Transverse colon (tissue), 3 donors: ENCODE measurements at regions not wholly inside any gene's neighbourhood (a gene's known extent, or its start where the extent isn't known, plus 50 kb on each side); places are given as distances from the start of the nearest gene placed in this dataset.

Source experiments
- EP300 ChIP-seq: sonication (generic); formaldehyde crosslinking; IDR thresholded peaks from one replicate; pipeline ENCODE4 v1.6.1; 2017; ENCODE audit warnings: antibody characterized with exemption, low read depth
- TF ChIP-seq, protein P1 (sequence below), 5 experiments: fragments of 200-600 bp in 3 of 5; fragments of 450-650 bp in 2 of 5; sonication (generic) in 3 of 5; IDR thresholded peaks; 1 replicate in 2 of 5; 2 replicates in 3 of 5; pipeline ENCODE4 v1.5.1; 2016 to 2017; ENCODE audit warnings: antibody characterized with exemption in 5 of 5, inconsistent platforms in 3 of 5, mild to moderate bottlenecking in 2 of 5, moderate library complexity in 1 of 5

DNA sequence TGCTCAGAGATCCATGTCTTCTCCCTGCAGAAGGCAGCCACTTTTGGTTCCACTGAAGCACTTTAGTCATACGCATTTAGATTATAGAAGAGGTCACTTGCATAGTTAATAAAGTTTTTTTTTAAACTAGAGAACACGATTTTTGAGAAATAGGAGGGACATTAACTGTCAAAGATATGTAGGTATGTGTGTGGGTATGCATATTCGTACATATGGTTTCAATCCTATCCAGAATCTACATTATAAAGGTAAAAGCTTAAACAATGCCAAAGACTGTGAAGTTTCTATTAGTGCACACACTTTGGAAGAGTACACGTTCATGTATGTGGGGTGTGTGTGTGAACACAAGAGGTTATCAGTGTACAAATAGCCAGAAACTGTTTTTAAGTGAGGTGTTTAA, 103.2 kb downstream of the BTBD3 start:
- TF ChIP-seq, protein P1, sequence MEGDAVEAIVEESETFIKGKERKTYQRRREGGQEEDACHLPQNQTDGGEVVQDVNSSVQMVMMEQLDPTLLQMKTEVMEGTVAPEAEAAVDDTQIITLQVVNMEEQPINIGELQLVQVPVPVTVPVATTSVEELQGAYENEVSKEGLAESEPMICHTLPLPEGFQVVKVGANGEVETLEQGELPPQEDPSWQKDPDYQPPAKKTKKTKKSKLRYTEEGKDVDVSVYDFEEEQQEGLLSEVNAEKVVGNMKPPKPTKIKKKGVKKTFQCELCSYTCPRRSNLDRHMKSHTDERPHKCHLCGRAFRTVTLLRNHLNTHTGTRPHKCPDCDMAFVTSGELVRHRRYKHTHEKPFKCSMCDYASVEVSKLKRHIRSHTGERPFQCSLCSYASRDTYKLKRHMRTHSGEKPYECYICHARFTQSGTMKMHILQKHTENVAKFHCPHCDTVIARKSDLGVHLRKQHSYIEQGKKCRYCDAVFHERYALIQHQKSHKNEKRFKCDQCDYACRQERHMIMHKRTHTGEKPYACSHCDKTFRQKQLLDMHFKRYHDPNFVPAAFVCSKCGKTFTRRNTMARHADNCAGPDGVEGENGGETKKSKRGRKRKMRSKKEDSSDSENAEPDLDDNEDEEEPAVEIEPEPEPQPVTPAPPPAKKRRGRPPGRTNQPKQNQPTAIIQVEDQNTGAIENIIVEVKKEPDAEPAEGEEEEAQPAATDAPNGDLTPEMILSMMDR (IDR thresholded peaks at IDR 0.05), result no peak
- TF ChIP-seq EP300, result no peak
